Heart left ventricle (tissue), 13 donors: ENCODE measurements at regions not wholly inside any gene's neighbourhood (a gene's known extent, or its start where the extent isn't known, plus 50 kb on each side); places are given as distances from the start of the nearest gene placed in this dataset.

ENCODE experiments used
- CTCF ChIP-seq, 12 donors: fragments of 200-600 bp; sonication (generic) in 4 of 12; IDR thresholded peaks; one replicate each; pipeline versions ENCODE4 v1.5.0 to v1.8.0; 2018 to 2022; ENCODE audit warnings: antibody characterized with exemption in 12 of 12, mild to moderate bottlenecking in 5 of 12
- POLR2A ChIP-seq, 2 donors: fragments of 450-650 bp; IDR thresholded peaks; one replicate each; pipeline ENCODE4 v1.6.1; 2017; ENCODE audit warnings: antibody characterized with exemption in 2 of 2, mild to moderate bottlenecking in 2 of 2, moderate library complexity in 2 of 2
- donor health status: ischemic (EF 13 %, LVEDD 7.1; RV severe dilation, severe dysfunction).
- donor health status: DM: no; HTN: yes; CAD: no.
- donor health status: DM: no; HTN: no; CAD: no.
- donor health status: ischemic (EF 25% LVEDD 6.9; RV normal size, moderate dysfunction).
- donor health status: ischemic (EF 25% LVEDD 5.7; RV mildly dilated, moderate dysfunction).
- donor health status: ischemic (EF 35%, LVEDD 5.7; RV mildly dilated, moderate dysfunction).
- donor health status: nonischemic (EF 11% LVEDD 7.7; RV severe dilation, severe dysfunction).
- donor health status: DM: yes; HTN: yes; CAD: no.
- donor health status: PGD.
- donor health status: ischemic (EF 29% LVEDD 5.4; RV normal size, mild dysfunction).
- donor health status: nonischemic (EF 23%, LVEDD 6.1; RV moderate dilation, normal function).

- no peak for TF ChIP-seq CTCF (IDR thresholded peaks at IDR 0.05)
- no peak for TF ChIP-seq POLR2A (IDR thresholded peaks at IDR 0.05)
These were observed 293.5 kb downstream of the ADGB start for GRCh38 chr6:146892283-146892612.
